ENCODE measurements at regions not wholly inside any gene's neighbourhood (a gene's known extent, or its start where the extent isn't known, plus 50 kb on each side); places are given as distances from the start of the nearest gene placed in this dataset.
"Not testable (repeated sequence)": the region's sequence is repeated elsewhere in the genome, so short reads cannot be mapped to it uniquely, and the experiment has no call there.

DNA sequence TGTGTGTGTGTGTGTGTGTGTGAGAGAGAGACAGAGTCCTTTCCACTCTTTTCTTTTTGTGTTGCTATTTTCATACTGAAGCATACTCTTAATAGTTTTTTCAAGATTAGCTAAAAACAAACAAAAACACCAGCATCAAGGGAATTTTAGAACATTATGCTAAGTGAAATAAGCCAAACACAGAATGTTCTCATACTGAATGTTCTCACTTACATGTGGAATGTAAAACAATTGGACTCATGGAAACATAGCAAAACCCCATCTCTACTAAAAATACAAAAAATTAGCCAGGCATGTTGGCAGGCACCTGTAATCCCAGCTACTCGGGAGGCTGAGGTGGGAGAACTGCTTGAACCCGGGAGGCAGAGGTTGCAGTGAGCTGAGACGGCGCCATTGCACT is 193.4 kb downstream of the XPNPEP1 start:
- H3K4me1 ChIP-seq (ENCODE audit: insufficient read depth, low read length); H3K27me3 ChIP-seq (ENCODE audit: control insufficient read depth in 1 of 2, insufficient read depth in 2 of 2, low read length in 2 of 2); H3K36me3 ChIP-seq (ENCODE audit: insufficient read depth, low read length); H3K27ac ChIP-seq (ENCODE audit: low read depth, low read length); H3K9ac ChIP-seq (ENCODE audit: low read length); H3K4me3 ChIP-seq (ENCODE audit: low read depth in 1 of 2, low read length in 2 of 2); H3K9me3 ChIP-seq (ENCODE audit: low read length): not testable (repeated sequence)

DNA sequence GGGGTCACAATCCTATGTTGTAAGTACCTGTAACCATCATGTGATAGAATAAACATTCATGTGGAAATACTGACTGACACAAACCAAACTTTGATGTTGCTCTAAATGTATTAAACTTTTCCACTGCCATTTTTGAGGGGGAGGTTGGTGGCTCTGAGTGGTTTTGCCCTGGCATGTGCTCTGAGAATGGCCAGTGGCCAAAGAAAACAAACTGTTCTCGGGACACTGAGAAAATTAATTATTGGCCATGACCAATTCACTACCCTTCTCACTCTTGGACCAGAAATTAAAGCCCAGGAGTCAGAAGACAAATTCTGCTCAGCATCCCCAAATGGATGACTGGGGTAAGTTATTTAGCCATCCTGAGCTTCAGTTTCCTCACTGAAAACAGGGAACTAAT is 195.9 kb downstream of the XPNPEP1 start:
- no peak overlapping the region for H3K9ac ChIP-seq (ENCODE audit: low read length)
- no peak overlapping the region for H3K27ac ChIP-seq (ENCODE audit: low read depth, low read length)
- no peaks in the 10 kb centered on the region for H3K36me3 ChIP-seq (ENCODE audit: insufficient read depth, low read length)
- H3K9me3 ChIP-seq (ENCODE audit: low read length) = no peaks in the 10 kb centered on the region
- no peak overlapping the region for H3K4me3 ChIP-seq (ENCODE audit: low read depth in 1 of 2, low read length in 2 of 2)
- H3K4me1 ChIP-seq (ENCODE audit: insufficient read depth, low read length) = no peaks in the 10 kb centered on the region
- no peaks in the 10 kb centered on the region for H3K27me3 ChIP-seq (ENCODE audit: control insufficient read depth in 1 of 2, insufficient read depth in 2 of 2, low read length in 2 of 2)

DNA sequence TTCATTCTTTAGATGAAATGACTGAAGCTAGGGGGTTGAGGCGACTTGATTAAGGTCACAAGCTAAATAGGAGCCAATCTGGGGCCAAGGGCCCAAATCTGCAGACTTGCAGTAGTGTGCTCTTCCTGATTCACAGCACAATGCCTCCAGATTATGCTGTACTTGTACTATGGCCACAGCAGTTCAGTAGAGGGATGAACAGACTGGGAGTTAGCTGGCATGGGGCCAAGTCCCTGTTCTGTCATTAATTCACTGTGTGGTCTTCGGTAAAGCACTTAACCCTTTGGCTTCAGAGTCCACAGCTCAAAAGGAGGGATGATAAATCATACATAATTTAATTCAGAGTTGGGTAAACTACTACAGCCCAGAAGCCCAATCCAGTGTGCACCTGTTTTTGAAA is 196.8 kb downstream of the XPNPEP1 start:
- Histone ChIP-seq H3K4me1 (ENCODE audit: insufficient read depth, low read length) (no peaks in the 10 kb centered on the region), H3K27ac (ENCODE audit: low read depth, low read length) (no peak overlapping the region), H3K9me3 (ENCODE audit: low read length) (no peaks in the 10 kb centered on the region), H3K9ac (ENCODE audit: low read length) (no peak overlapping the region), H3K36me3 (ENCODE audit: insufficient read depth, low read length) (no peaks in the 10 kb centered on the region), H3K4me3 (ENCODE audit: low read depth in 1 of 2, low read length in 2 of 2) (no peak overlapping the region), H3K27me3 (ENCODE audit: control insufficient read depth in 1 of 2, insufficient read depth in 2 of 2, low read length in 2 of 2) (no peaks in the 10 kb centered on the region)

DNA sequence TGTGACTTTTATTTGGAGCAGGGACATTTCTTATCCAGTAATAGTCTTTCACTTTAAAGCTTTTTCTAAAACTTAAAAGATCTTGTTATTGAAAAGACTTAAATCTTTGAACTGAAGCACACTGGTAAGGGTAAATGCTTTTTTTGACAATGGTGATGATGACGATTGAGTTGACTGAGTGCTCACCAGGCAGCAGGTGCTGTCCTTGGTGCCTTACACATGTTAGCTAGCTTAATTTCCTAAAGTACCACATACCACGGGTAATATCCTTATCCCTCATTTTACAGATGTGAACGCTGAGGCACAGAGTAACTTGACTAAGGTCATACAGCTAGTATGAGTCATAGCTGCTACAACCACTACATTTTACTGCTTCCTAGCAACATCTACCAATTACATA is 200.0 kb downstream of the XPNPEP1 start:
- Histone ChIP-seq H3K4me3 (ENCODE audit: low read depth in 1 of 2, low read length in 2 of 2) (no peak overlapping the region), H3K9me3 (ENCODE audit: low read length) (no peaks in the 10 kb centered on the region), H3K4me1 (ENCODE audit: insufficient read depth, low read length) (no peaks in the 10 kb centered on the region), H3K27ac (ENCODE audit: low read depth, low read length) (no peak overlapping the region), H3K9ac (ENCODE audit: low read length) (no peak overlapping the region), H3K27me3 (ENCODE audit: control insufficient read depth in 1 of 2, insufficient read depth in 2 of 2, low read length in 2 of 2) (no peaks in the 10 kb centered on the region), H3K36me3 (ENCODE audit: insufficient read depth, low read length) (no peaks in the 10 kb centered on the region)

DNA sequence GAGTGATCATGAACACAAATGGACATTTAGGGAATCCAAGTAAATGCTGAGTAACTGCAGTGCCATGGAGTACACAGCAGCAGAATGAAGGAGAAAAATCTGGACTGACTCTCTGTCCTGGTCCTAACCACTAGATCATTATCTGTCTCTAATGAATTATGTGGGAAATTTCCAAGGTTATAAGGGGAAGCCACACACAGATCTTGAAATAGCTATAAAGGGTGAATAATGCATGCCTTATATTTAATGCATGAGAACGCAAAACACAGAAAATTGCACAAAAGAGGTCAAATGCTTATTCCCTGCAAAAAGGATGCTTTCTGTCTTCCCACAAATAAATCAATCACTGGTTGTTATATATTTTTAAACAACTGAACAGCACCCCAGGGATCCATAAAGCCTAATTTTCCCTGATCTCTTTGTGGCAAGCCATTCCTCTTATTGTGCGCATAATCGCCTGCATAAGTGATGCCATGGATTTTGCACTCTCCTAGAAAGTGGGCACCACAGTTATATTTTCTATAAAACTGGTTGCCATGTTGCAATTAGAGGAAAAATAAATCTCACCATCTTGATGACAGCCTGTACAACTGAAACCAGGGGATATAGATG is 201.8 kb downstream of the XPNPEP1 start:
- Histone ChIP-seq H3K9me3 (ENCODE audit: low read length) (no peaks in the 10 kb centered on the region), H3K4me1 (ENCODE audit: insufficient read depth, low read length) (no peaks in the 10 kb centered on the region), H3K9ac (ENCODE audit: low read length) (no peak overlapping the region), H3K27me3 (ENCODE audit: control insufficient read depth in 1 of 2, insufficient read depth in 2 of 2, low read length in 2 of 2) (no peaks in the 10 kb centered on the region), H3K4me3 (ENCODE audit: low read depth in 1 of 2, low read length in 2 of 2) (no peak overlapping the region), H3K36me3 (ENCODE audit: insufficient read depth, low read length) (no peaks in the 10 kb centered on the region), H3K27ac (ENCODE audit: low read depth, low read length) (no peak overlapping the region)

DNA sequence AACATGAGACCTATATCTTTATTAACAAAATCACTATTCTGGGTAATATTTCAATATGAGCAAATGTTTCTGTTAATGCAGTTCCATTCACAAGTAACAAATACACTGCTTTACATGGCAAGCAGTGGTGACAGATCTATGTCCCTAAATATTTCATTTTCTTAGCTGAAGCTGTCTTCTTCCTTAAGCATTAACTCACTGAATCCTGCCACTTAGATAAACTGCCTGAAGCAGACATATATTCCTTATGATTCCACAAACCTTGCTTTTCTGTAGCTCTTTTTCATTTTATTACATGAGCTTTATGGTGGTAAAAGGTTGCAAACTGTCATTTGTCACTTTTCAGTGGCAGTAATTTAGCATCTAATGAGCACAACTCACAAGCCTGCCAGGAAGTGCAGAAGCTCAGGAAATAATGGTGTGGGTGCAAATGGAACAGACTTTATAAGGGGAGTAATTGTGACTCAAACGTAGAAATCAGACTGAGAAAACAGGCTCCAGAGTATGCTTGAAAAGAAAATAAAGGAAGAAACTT is 217.2 kb downstream of the XPNPEP1 start:
- Histone ChIP-seq H3K4me3 (ENCODE audit: low read depth in 1 of 2, low read length in 2 of 2) (no peak overlapping the region), H3K27ac (ENCODE audit: low read depth, low read length) (no peak overlapping the region), H3K36me3 (ENCODE audit: insufficient read depth, low read length) (no peaks in the 10 kb centered on the region), H3K27me3 (ENCODE audit: control insufficient read depth in 1 of 2, insufficient read depth in 2 of 2, low read length in 2 of 2) (no peaks in the 10 kb centered on the region), H3K4me1 (ENCODE audit: insufficient read depth, low read length) (no peaks in the 10 kb centered on the region), H3K9me3 (ENCODE audit: low read length) (no peaks in the 10 kb centered on the region), H3K9ac (ENCODE audit: low read length) (no peak overlapping the region)

DNA sequence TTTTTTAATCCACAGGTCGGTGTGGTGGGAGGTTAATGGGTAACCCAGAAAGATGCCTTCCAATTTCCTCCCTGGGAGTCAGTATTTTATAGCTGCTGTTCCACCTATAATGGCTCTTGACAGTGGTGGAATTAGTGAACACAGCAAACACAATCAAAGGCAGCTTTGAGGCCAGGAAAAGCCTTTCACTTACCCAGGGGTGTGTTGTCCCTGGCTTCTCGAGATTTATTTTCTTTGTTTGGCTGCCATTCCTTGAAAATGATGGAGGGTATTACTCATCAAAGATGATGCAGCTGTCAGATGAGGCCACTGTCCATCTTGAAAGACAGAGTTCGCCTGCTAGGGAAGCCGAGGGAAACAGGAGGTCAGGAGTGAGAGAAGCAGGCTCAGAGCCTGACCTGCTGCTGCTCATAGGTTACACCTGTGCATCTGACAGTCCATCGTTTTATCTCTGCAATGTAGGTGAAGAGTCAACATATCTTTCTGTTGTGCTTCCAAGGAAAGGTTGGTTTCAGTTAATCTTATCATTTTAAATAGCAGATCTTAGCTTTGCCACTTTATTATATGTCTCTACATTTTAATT is 221.6 kb downstream of the XPNPEP1 start:
- Histone ChIP-seq H3K27me3 (ENCODE audit: control insufficient read depth in 1 of 2, insufficient read depth in 2 of 2, low read length in 2 of 2) (no peaks in the 10 kb centered on the region), H3K9me3 (ENCODE audit: low read length) (no peaks in the 10 kb centered on the region), H3K36me3 (ENCODE audit: insufficient read depth, low read length) (no peaks in the 10 kb centered on the region), H3K9ac (ENCODE audit: low read length) (no peak overlapping the region), H3K4me1 (ENCODE audit: insufficient read depth, low read length) (no peaks in the 10 kb centered on the region), H3K27ac (ENCODE audit: low read depth, low read length) (no peak overlapping the region), H3K4me3 (ENCODE audit: low read depth in 1 of 2, low read length in 2 of 2) (no peak overlapping the region)

DNA sequence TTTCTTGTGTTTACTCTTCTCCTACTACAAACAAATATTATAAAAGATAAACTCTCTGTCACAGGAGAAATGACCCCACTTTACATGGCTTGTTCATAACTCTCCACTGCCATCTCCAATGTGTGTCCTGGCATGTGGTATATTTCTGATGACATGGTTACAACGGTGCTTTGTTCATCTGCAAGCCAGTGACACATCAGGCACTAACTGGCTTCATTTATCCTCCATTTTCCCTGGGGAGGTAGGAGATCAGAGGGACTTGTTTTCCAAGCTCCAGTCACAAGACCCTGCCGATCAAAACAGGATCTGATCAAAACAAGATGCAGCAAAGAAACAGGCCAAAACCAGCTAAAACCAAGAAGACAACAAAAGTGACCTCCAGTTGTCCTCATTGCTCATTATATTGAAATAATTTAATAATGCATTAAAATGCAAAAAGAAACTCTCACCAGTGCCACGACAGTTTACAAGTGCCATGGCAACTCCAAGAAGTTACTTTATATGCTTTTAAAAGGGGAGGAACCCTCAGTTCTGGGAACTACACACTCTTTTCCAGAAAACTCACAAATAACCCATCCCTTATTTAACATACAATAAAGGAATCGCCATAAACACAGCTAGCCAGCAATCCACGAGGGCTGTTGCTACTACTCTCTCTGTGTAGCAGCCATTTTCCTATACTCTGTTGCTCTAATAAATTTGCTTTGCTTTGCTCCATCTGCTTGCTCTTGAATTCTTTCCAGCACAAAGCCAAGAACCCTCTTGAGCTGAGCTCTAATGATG is 224.2 kb downstream of the XPNPEP1 start:
- Histone ChIP-seq H3K9ac (ENCODE audit: low read length) (no peak overlapping the region), H3K9me3 (ENCODE audit: low read length) (no peaks in the 10 kb centered on the region), H3K27me3 (ENCODE audit: control insufficient read depth in 1 of 2, insufficient read depth in 2 of 2, low read length in 2 of 2) (no peaks in the 10 kb centered on the region), H3K4me3 (ENCODE audit: low read depth in 1 of 2, low read length in 2 of 2) (no peak overlapping the region), H3K4me1 (ENCODE audit: insufficient read depth, low read length) (no peaks in the 10 kb centered on the region), H3K27ac (ENCODE audit: low read depth, low read length) (no peak overlapping the region), H3K36me3 (ENCODE audit: insufficient read depth, low read length) (no peaks in the 10 kb centered on the region)

DNA sequence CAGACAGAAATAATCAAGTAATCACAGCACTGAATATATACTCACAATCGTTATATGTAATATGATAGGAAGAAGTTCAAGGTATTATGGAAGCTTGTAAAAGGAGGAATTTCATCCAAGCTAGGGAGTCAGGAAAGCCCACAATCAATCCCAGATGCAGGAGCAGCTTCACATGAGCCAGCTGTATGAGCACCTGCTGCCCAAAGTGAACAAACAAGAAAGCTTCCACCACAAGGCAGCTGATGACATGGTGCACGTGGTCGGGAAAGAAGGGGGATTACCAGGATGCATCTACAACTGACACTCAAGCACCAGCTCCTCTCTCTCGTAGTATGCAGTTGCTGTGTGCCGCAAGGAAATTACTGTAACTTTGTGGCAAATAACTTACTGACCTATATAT is 225.2 kb downstream of the XPNPEP1 start:
- Histone ChIP-seq H3K4me1 (ENCODE audit: insufficient read depth, low read length) (no peaks in the 10 kb centered on the region), H3K27ac (ENCODE audit: low read depth, low read length) (no peak overlapping the region), H3K9me3 (ENCODE audit: low read length) (no peaks in the 10 kb centered on the region), H3K9ac (ENCODE audit: low read length) (no peak overlapping the region), H3K4me3 (ENCODE audit: low read depth in 1 of 2, low read length in 2 of 2) (no peak overlapping the region), H3K36me3 (ENCODE audit: insufficient read depth, low read length) (no peaks in the 10 kb centered on the region), H3K27me3 (ENCODE audit: control insufficient read depth in 1 of 2, insufficient read depth in 2 of 2, low read length in 2 of 2) (no peaks in the 10 kb centered on the region)

DNA sequence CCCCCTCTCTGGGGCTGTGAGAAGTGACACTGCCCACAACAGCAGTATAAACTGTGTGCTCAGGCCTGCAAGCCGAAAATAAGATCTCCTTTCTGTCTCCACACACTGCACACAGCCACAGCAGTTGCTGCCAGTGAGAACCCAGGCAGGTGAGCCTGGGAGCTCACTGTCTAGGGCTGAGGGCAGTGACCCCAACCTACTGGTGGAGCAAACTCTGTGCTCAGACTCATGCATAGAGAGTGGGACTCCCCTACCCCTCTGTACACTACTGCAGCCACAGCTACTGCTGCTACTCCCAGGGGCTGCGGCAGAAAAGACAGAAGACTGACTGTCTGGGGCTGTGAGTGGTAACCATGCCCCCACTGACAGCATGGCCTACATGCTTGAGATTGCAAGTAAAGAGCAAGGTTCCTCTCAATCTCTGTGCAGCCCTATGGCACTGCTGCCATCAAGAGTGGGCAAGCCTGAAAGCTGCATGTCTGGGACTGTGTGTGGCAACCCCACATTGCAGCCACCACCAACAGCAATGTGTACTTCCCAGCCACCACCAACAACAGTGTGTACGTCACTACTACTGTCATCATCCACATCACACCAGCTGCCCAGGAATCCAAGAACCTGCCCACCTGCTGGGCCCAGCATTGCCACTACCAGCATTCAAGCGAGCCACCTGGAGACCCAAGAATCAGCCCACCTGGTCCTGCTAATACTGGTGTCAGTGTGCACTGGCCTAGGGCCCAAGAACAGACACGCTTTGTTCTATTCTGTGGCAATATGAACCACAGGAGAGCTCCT is 226.1 kb downstream of the XPNPEP1 start:
- Histone ChIP-seq H3K4me1 (ENCODE audit: insufficient read depth, low read length) (no peaks in the 10 kb centered on the region), H3K4me3 (ENCODE audit: low read depth in 1 of 2, low read length in 2 of 2) (no peak overlapping the region), H3K27ac (ENCODE audit: low read depth, low read length) (no peak overlapping the region), H3K9ac (ENCODE audit: low read length) (no peak overlapping the region), H3K27me3 (ENCODE audit: control insufficient read depth in 1 of 2, insufficient read depth in 2 of 2, low read length in 2 of 2) (no peaks in the 10 kb centered on the region), H3K9me3 (ENCODE audit: low read length) (no peaks in the 10 kb centered on the region), H3K36me3 (ENCODE audit: insufficient read depth, low read length) (no peaks in the 10 kb centered on the region)

DNA sequence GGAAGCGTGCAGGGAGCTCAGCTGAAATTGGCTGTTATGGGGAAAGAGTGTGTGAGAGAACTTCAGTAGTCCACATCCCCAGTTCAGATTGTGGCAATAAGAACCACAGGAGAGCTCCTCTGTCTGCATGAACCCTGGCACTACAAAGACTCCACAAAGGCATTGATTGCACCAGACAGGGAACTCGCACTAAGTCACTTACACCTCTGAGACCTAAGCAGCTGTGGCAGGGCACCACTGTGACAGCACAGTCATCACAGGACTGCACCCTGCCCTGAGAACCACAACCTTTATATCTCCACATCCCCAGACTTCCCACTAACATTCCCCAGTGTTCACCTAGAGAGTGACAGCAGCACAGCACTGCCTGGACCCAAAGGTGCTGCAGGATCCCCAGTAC is 226.8 kb downstream of the XPNPEP1 start:
- no peak overlapping the region for H3K27ac ChIP-seq (ENCODE audit: low read depth, low read length)
- H3K9me3 ChIP-seq (ENCODE audit: low read length) = no peaks in the 10 kb centered on the region
- H3K9ac ChIP-seq (ENCODE audit: low read length) = no peak overlapping the region
- no peaks in the 10 kb centered on the region for H3K36me3 ChIP-seq (ENCODE audit: insufficient read depth, low read length)
- H3K27me3 ChIP-seq (ENCODE audit: control insufficient read depth in 1 of 2, insufficient read depth in 2 of 2, low read length in 2 of 2) = no peaks in the 10 kb centered on the region
- no peaks in the 10 kb centered on the region for H3K4me1 ChIP-seq (ENCODE audit: insufficient read depth, low read length)
- no peak overlapping the region for H3K4me3 ChIP-seq (ENCODE audit: low read depth in 1 of 2, low read length in 2 of 2)

All from muscle layer of colon (tissue), 2 donors.